ENCODE measurements at regions not wholly inside any gene's neighbourhood (a gene's known extent, or its start where the extent isn't known, plus 50 kb on each side); places are given as distances from the start of the nearest gene placed in this dataset.
"Not testable (repeated sequence)": the region's sequence is repeated elsewhere in the genome, so short reads cannot be mapped to it uniquely, and the experiment has no call there.

DNA sequence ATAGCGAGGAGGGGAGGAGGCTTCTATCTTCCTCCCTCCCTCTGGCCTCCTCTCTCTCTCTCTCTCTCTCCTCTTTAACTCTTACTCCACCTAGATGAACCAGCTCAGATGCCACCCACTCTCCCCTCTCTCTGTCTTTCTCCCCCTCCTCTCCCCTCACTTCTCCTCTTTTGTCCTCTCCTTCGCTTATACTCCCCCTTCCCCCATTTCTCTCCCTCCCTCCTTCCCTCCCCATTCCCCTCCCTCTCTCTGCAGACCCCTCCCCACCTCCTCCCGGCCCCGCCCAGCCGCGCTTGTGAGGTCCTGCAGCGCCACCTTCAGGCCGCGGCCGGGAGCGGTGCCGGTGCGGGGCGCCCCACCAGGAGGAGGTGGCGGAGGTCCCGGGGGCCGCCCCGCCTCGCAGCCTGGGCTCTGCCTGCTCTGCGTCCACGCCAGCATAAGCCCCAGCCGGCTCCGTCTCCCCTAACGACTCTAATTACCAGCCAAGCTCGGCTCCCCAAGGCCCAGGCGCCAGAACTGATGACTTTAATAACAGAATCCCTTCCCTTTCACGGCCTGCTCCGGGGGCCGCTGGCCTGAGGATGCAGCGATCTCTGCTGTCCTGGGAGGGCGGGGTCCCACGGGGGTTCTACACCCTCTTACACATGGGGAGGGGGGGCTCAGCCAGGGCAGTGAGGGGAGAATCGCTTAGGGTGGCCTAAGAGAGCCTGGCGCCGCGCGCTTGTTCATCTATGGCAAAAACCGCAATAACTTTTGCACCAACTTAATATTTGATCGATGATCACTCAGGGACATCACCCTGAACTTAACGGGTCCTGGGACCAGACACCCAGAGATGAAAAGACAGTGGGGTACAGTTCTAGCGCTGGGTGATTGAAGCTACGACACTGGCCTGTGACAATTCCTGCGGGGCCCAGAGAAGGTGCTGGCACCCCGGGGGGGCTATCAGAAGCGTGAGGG lies 637.3 kb downstream of the MATN1 start:
- Histone ChIP-seq H3K4me3 (ENCODE audit: extremely low read depth, insufficient read depth, low read length, poor library complexity, severe bottlenecking) (no peak overlapping the region), H3K27ac (ENCODE audit: low read depth, low read length, severe bottlenecking) (no peak overlapping the region), H3K4me1 (ENCODE audit: control insufficient read depth, insufficient read depth, low read length, poor library complexity, severe bottlenecking) (peaks cover 31% of the 10 kb centered on the region), H3K9me3 (ENCODE audit: control insufficient read depth, low read length) (no peaks in the 10 kb centered on the region), H3K36me3 (ENCODE audit: control insufficient read depth, insufficient read depth, low read length) (no peaks in the 10 kb centered on the region)
- 23 to 51% methylated on average over 24 to 30 of the region's 45 CpGs for WGBS, 2 experiments (ENCODE audit: insufficient coverage in 2 of 2)

DNA sequence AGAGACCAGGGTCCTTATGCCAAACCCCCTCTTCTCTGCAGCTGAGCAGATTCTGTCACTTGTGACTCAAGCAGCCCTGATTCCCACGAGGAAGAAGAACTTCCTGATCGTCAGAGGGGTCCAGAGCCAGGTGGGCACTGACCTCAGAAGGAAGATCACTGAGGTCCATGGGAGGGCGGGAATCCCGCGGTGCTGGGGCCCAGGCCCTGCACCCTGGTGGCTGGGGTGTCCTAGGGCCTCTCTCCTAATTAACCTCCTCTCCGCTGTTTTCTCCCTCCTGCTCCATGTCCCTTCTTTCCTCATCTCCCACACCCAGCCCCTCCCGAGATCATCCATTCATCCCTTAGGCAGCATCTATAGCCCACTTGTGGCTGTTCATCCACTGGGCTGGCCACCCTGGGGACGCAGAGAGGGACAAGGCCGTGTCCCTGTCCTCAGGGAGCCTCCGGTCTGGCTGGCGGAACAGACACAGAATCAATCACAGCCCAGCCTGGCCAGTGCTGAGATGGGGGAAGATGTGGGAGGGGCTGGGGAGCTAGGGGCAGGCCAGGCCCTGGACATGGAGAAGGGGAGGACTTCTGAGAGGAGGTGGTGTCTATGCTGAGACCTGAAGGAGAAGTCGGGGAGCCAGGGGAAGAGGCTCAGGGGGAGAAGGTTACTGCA lies 638.3 kb downstream of the MATN1 start:
- Histone ChIP-seq H3K4me3 (ENCODE audit: extremely low read depth, insufficient read depth, low read length, poor library complexity, severe bottlenecking) (no peak overlapping the region), H3K9me3 (ENCODE audit: control insufficient read depth, low read length) (no peaks in the 10 kb centered on the region), H3K4me1 (ENCODE audit: control insufficient read depth, insufficient read depth, low read length, poor library complexity, severe bottlenecking) (peaks cover 31% of the 10 kb centered on the region), H3K27ac (ENCODE audit: low read depth, low read length, severe bottlenecking) (no peak overlapping the region), H3K36me3 (ENCODE audit: control insufficient read depth, insufficient read depth, low read length) (no peaks in the 10 kb centered on the region)
- 84 to 90% methylated on average over 10 to 11 of the region's 12 CpGs for WGBS, 2 experiments (ENCODE audit: insufficient coverage in 2 of 2)

- Histone ChIP-seq H3K36me3 (ENCODE audit: control insufficient read depth, insufficient read depth, low read length) (no peaks in the 10 kb centered on the region), H3K9me3 (ENCODE audit: control insufficient read depth, low read length) (no peaks in the 10 kb centered on the region), H3K27ac (ENCODE audit: low read depth, low read length, severe bottlenecking) (peak overlapping the region; percentile 75), H3K4me1 (ENCODE audit: control insufficient read depth, insufficient read depth, low read length, poor library complexity, severe bottlenecking) (peaks cover 31% of the 10 kb centered on the region), H3K4me3 (ENCODE audit: extremely low read depth, insufficient read depth, low read length, poor library complexity, severe bottlenecking) (no peak overlapping the region)
- 85 to 88% methylated on average over 7 to 10 of the region's 11 CpGs for WGBS, 2 experiments (ENCODE audit: insufficient coverage in 2 of 2)
Measured at GRCh38 chr1:30083800-30084464, 639.5 kb downstream of the MATN1 start.

DNA sequence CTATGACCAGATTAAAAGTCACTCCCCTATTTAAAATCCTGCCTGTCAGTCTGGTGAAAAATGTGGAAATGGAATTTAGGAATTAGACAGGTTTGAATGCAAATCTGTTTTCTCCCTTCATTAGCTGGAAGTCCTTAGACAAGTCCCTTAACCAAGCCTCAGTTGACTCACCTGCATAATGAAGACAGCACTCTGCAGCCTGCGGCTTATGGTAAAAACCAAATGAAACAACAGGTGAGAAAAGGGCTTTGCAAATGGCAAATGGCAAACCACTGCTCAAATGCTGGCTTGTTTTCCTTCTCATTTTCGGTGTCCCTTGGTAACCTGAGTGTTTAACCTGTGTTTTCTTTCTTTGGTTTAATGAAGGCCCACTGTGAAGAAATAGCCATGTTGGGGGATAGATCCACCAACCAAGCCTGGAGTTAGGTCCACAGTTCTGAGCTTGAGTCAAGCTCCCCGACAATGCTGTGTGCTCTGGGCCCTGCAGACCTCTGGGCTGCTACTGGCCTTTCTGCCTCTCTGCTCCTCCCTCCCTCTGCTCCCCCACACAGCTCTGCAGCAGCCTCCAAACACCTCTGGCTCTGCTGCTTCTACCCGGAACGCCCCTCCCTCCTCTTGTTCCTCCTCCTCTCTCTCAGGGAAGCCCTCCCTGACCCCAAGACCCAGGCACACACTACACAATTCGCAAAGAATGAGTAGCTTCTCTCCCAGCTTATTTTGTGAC lies 641.8 kb downstream of the MATN1 start:
- peaks cover 31% of the 10 kb centered on the region for H3K4me1 ChIP-seq (ENCODE audit: control insufficient read depth, insufficient read depth, low read length, poor library complexity, severe bottlenecking)
- WGBS, 2 experiments (ENCODE audit: insufficient coverage in 2 of 2), result 58 to 59% methylated on average over 5 to 6 of the region's 6 CpGs
- no peak overlapping the region for H3K27ac ChIP-seq (ENCODE audit: low read depth, low read length, severe bottlenecking)
- no peaks in the 10 kb centered on the region for H3K9me3 ChIP-seq (ENCODE audit: control insufficient read depth, low read length)
- no peak overlapping the region for H3K4me3 ChIP-seq (ENCODE audit: extremely low read depth, insufficient read depth, low read length, poor library complexity, severe bottlenecking)
- no peaks in the 10 kb centered on the region for H3K36me3 ChIP-seq (ENCODE audit: control insufficient read depth, insufficient read depth, low read length)

- not testable (repeated sequence) for H3K36me3 ChIP-seq (ENCODE audit: control insufficient read depth, insufficient read depth, low read length); H3K4me1 ChIP-seq (ENCODE audit: control insufficient read depth, insufficient read depth, low read length, poor library complexity, severe bottlenecking); H3K4me3 ChIP-seq (ENCODE audit: extremely low read depth, insufficient read depth, low read length, poor library complexity, severe bottlenecking); H3K27ac ChIP-seq (ENCODE audit: low read depth, low read length, severe bottlenecking); H3K9me3 ChIP-seq (ENCODE audit: control insufficient read depth, low read length)
Measured at GRCh38 chr1:30075916-30076315, 647.5 kb downstream of the MATN1 start.

GRCh38 chr1:30068787-30069472 lies 654.5 kb downstream of the MATN1 start:
- WGBS, 2 experiments (ENCODE audit: insufficient coverage in 2 of 2), result 90 to 96% methylated on average over 6 of the region's 9 CpGs
- Histone ChIP-seq H3K4me3 (ENCODE audit: extremely low read depth, insufficient read depth, low read length, poor library complexity, severe bottlenecking) (no peak overlapping the region), H3K36me3 (ENCODE audit: control insufficient read depth, insufficient read depth, low read length) (no peaks in the 10 kb centered on the region), H3K9me3 (ENCODE audit: control insufficient read depth, low read length) (no peaks in the 10 kb centered on the region), H3K27ac (ENCODE audit: low read depth, low read length, severe bottlenecking) (no peak overlapping the region), H3K4me1 (ENCODE audit: control insufficient read depth, insufficient read depth, low read length, poor library complexity, severe bottlenecking) (peaks cover 4% of the 10 kb centered on the region)

GRCh38 chr1:30064547-30064946 lies 658.8 kb downstream of the MATN1 start:
- Histone ChIP-seq H3K4me3 (ENCODE audit: extremely low read depth, insufficient read depth, low read length, poor library complexity, severe bottlenecking) (no peak overlapping the region), H3K9me3 (ENCODE audit: control insufficient read depth, low read length) (no peaks in the 10 kb centered on the region), H3K36me3 (ENCODE audit: control insufficient read depth, insufficient read depth, low read length) (no peaks in the 10 kb centered on the region), H3K4me1 (ENCODE audit: control insufficient read depth, insufficient read depth, low read length, poor library complexity, severe bottlenecking) (peaks cover 8% of the 10 kb centered on the region), H3K27ac (ENCODE audit: low read depth, low read length, severe bottlenecking) (no peak overlapping the region)
- 86% methylated on average over 1 of the region's 2 CpGs; no CpG with 5 or more reads in 1 of the 2 experiments for WGBS, 2 experiments (ENCODE audit: insufficient coverage in 2 of 2)

- Histone ChIP-seq H3K9me3 (ENCODE audit: control insufficient read depth, low read length) (no peaks in the 10 kb centered on the region), H3K36me3 (ENCODE audit: control insufficient read depth, insufficient read depth, low read length) (no peaks in the 10 kb centered on the region), H3K4me1 (ENCODE audit: control insufficient read depth, insufficient read depth, low read length, poor library complexity, severe bottlenecking) (peaks cover 8% of the 10 kb centered on the region), H3K4me3 (ENCODE audit: extremely low read depth, insufficient read depth, low read length, poor library complexity, severe bottlenecking) (no peak overlapping the region), H3K27ac (ENCODE audit: low read depth, low read length, severe bottlenecking) (no peak overlapping the region)
- WGBS, 2 experiments (ENCODE audit: insufficient coverage in 2 of 2), result 80 to 100% methylated on average over 1 to 2 of the region's 7 CpGs
Measured at GRCh38 chr1:30063621-30064280, 659.6 kb downstream of the MATN1 start.

GRCh38 chr1:30061292-30062220 lies 661.8 kb downstream of the MATN1 start:
- Histone ChIP-seq H3K4me1 (ENCODE audit: control insufficient read depth, insufficient read depth, low read length, poor library complexity, severe bottlenecking) (peaks cover 8% of the 10 kb centered on the region), H3K9me3 (ENCODE audit: control insufficient read depth, low read length) (no peaks in the 10 kb centered on the region), H3K27ac (ENCODE audit: low read depth, low read length, severe bottlenecking) (peak overlapping the region; percentile 37), H3K4me3 (ENCODE audit: extremely low read depth, insufficient read depth, low read length, poor library complexity, severe bottlenecking) (no peak overlapping the region), H3K36me3 (ENCODE audit: control insufficient read depth, insufficient read depth, low read length) (no peaks in the 10 kb centered on the region)
- 87 to 89% methylated on average over 10 to 11 of the region's 13 CpGs for WGBS, 2 experiments (ENCODE audit: insufficient coverage in 2 of 2)

Measured in mesodermal cell (in vitro differentiated cells).